ENCODE measurements at regions not wholly inside any gene's neighbourhood (a gene's known extent, or its start where the extent isn't known, plus 50 kb on each side); places are given as distances from the start of the nearest gene placed in this dataset.

- DNase-seq (ENCODE audit: low read depth), result no peak
- H3K4me3 ChIP-seq (ENCODE audit: low read depth, low read length), result no peak overlapping the region
- TF ChIP-seq CTCF (IDR thresholded peaks at IDR 0.05; ENCODE audit: insufficient read depth, low read depth, low read length, missing control alignments), result no peak
These were observed 237.9 kb downstream of the IPO8 start for GRCh38 chr12:30457621-30458289.

- no peak overlapping the region for H3K4me3 ChIP-seq (ENCODE audit: low read depth, low read length)
- no peak for TF ChIP-seq CTCF (IDR thresholded peaks at IDR 0.05; ENCODE audit: insufficient read depth, low read depth, low read length, missing control alignments)
- no peak for DNase-seq (ENCODE audit: low read depth)
These were observed 244.8 kb downstream of the IPO8 start for GRCh38 chr12:30450872-30451271.

- no peak for DNase-seq (ENCODE audit: low read depth)
- no peak overlapping the region for H3K4me3 ChIP-seq (ENCODE audit: low read depth, low read length)
- TF ChIP-seq CTCF (IDR thresholded peaks at IDR 0.05; ENCODE audit: insufficient read depth, low read depth, low read length, missing control alignments), result no peak
These were observed 245.4 kb downstream of the IPO8 start for GRCh38 chr12:30450226-30450625.

GRCh38 chr12:30448038-30448437, 247.6 kb downstream of the IPO8 start:
- no peak overlapping the region for H3K4me3 ChIP-seq (ENCODE audit: low read depth, low read length)
- DNase-seq (ENCODE audit: low read depth), result no peak
- TF ChIP-seq CTCF (IDR thresholded peaks at IDR 0.05; ENCODE audit: insufficient read depth, low read depth, low read length, missing control alignments), result no peak

- no peak for DNase-seq (ENCODE audit: low read depth)
- no peak overlapping the region for H3K4me3 ChIP-seq (ENCODE audit: low read depth, low read length)
- TF ChIP-seq CTCF (IDR thresholded peaks at IDR 0.05; ENCODE audit: insufficient read depth, low read depth, low read length, missing control alignments), result no peak
These were observed 248.5 kb downstream of the IPO8 start for GRCh38 chr12:30447061-30447750.

GRCh38 chr12:30442461-30442860, 253.2 kb downstream of the IPO8 start:
- no peak for DNase-seq (ENCODE audit: low read depth)
- H3K4me3 ChIP-seq (ENCODE audit: low read depth, low read length), result no peak overlapping the region
- TF ChIP-seq CTCF (IDR thresholded peaks at IDR 0.05; ENCODE audit: insufficient read depth, low read depth, low read length, missing control alignments), result no peak
